Neural progenitor cell (in vitro differentiated cells): ENCODE measurements at regions not wholly inside any gene's neighbourhood (a gene's known extent, or its start where the extent isn't known, plus 50 kb on each side); places are given as distances from the start of the nearest gene placed in this dataset.

Experiments
- DNase-seq: peaks from one replicate; pipeline ENCODE4 v3.0.0-alpha.2; 2016; ENCODE audit warnings: low spot score
- H2AFZ ChIP-seq: fragments of 200-600 bp; sonication (generic); replicated peaks from 2 replicates; pipeline ENCODE4 v1.6.1; 2016; ENCODE audit warnings: antibody characterized with exemption
- H3F3A ChIP-seq: fragments of 200-600 bp; sonication (generic); 2 replicates; pipeline ENCODE4 v1.6.1; 2016; ENCODE audit warnings: antibody characterized with exemption, low read depth
- H3K27ac ChIP-seq: fragments of 200-600 bp; sonication (generic); 2 replicates; pipeline ENCODE4 v1.5.1; 2016; ENCODE audit warnings: mild to moderate bottlenecking
- H3K27me3 ChIP-seq: fragments of 200-600 bp; sonication (generic); 2 replicates; pipeline ENCODE4 v1.6.1; 2016; ENCODE audit warnings: mild to moderate bottlenecking, moderate library complexity
- H3K36me3 ChIP-seq: fragments of 200-600 bp; sonication (generic); 2 replicates; pipeline ENCODE4 v1.5.1; 2016
- H3K4me1 ChIP-seq: fragments of 200-600 bp; sonication (generic); 2 replicates; pipeline ENCODE4 v1.6.1; 2016; ENCODE audit warnings: mixed run types
- H3K4me2 ChIP-seq: fragments of 200-600 bp; sonication (generic); 2 replicates; pipeline ENCODE4 v1.6.1; 2016
- H3K4me3 ChIP-seq: fragments of 200-600 bp; sonication (generic); 2 replicates; pipeline ENCODE4 v1.5.1; 2016
- H3K79me2 ChIP-seq: fragments of 200-600 bp; sonication (generic); 2 replicates; pipeline ENCODE4 v1.6.1; 2016; ENCODE audit warnings: low read depth
- H3K9ac ChIP-seq: fragments of 200-600 bp; sonication (generic); 2 replicates; pipeline ENCODE4 v1.6.1; 2016
- H3K9me3 ChIP-seq: fragments of 200-600 bp; sonication (generic); 2 replicates; pipeline ENCODE4 v1.5.1; 2016; ENCODE audit warnings: low read depth
- H4K20me1 ChIP-seq: fragments of 200-600 bp; sonication (generic); 2 replicates; pipeline ENCODE4 v1.6.1; 2016; ENCODE audit warnings: low read depth
- H3K27ac Mint-ChIP-seq: 3 replicates; pipeline ENCODE4 v1.8.0; 2021; ENCODE audit warnings: mixed read lengths
- H3K27me3 Mint-ChIP-seq: 2 replicates; pipeline ENCODE4 v1.8.0; 2022; ENCODE audit warnings: low read depth, mild to moderate bottlenecking, inconsistent platforms, moderate library complexity, mixed read lengths; ENCODE audit not compliant: insufficient read depth
- H3K36me3 Mint-ChIP-seq: 3 replicates; pipeline ENCODE4 v1.8.0; 2021; ENCODE audit warnings: mixed read lengths
- H3K4me1 Mint-ChIP-seq: 3 replicates; pipeline ENCODE4 v1.8.0; 2021; ENCODE audit warnings: mixed read lengths
- H3K4me3 Mint-ChIP-seq: 3 replicates; pipeline ENCODE4 v1.8.0; 2021; ENCODE audit warnings: mild to moderate bottlenecking, moderate library complexity, mixed read lengths
- H3K9me3 Mint-ChIP-seq: 3 replicates; pipeline ENCODE4 v1.8.0; 2020; ENCODE audit warnings: mixed read lengths
- EZH2 ChIP-seq: fragments of 200-600 bp; sonication (generic); IDR thresholded peaks from 2 replicates; pipeline ENCODE4 v1.6.1; 2017; ENCODE audit warnings: antibody characterized with exemption, mild to moderate bottlenecking, moderate library complexity
- EZH2phosphoT487 ChIP-seq: fragments of 200-600 bp; sonication (generic); IDR thresholded peaks from 2 replicates; pipeline ENCODE4 v1.6.1; 2017; ENCODE audit warnings: antibody characterized with exemption
- TF ChIP-seq, protein P1 (sequence below): fragments of 200-600 bp; sonication (generic); IDR thresholded peaks from 2 replicates; pipeline ENCODE4 v1.5.1; 2017; ENCODE audit warnings: antibody characterized with exemption, mild to moderate bottlenecking

DNA sequence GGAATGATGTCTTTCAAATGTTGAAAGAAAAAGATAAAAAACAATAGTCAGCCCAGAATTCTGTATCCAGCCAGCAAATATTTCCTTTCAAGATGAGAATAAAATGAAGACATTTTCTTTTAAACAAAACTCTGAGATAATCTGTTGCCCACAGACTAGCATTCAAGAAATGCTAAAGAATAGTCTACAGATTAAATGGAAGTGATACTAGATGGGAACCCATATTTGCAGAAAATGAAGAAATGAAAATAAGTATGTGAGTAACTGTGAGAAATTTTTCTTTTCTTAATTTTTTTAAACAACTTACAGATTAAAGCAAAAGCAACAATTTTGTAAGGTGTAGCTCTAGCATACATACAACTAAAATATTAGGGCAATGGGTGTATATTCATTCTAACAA lies 469.8 kb downstream of the IGSF11 start:
- no peaks in the 10 kb centered on the region for H3K36me3 Mint-ChIP-seq
- peaks cover 3% of the 10 kb centered on the region for H3K9me3 Mint-ChIP-seq

DNA sequence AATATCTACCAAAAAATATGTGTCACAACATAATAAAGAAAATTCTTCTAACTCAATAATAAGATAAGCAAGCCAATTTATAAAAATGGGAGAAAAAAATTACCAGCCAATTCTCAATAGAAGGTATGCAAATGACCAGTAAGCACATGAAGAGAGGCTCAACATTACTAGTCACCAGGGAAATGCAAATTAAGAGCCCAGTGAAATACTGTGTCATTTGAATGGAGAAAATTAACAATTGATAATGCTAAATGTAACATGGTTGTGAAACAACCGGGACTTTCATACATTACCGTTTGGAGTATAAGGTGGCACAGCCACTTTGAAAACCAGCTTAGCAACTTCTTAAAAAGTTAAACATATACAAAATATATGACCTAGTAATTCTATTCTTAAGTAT lies 460.7 kb downstream of the IGSF11 start:
- TF ChIP-seq, protein P1, sequence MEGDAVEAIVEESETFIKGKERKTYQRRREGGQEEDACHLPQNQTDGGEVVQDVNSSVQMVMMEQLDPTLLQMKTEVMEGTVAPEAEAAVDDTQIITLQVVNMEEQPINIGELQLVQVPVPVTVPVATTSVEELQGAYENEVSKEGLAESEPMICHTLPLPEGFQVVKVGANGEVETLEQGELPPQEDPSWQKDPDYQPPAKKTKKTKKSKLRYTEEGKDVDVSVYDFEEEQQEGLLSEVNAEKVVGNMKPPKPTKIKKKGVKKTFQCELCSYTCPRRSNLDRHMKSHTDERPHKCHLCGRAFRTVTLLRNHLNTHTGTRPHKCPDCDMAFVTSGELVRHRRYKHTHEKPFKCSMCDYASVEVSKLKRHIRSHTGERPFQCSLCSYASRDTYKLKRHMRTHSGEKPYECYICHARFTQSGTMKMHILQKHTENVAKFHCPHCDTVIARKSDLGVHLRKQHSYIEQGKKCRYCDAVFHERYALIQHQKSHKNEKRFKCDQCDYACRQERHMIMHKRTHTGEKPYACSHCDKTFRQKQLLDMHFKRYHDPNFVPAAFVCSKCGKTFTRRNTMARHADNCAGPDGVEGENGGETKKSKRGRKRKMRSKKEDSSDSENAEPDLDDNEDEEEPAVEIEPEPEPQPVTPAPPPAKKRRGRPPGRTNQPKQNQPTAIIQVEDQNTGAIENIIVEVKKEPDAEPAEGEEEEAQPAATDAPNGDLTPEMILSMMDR = no peak
- no peak for TF ChIP-seq EZH2
- TF ChIP-seq EZH2phosphoT487 = no peak
- Histone ChIP-seq H3K79me2 (no peaks in the 10 kb centered on the region), H3K27me3 (no peaks in the 10 kb centered on the region), H2AFZ (no peak overlapping the region), H4K20me1 (no peaks in the 10 kb centered on the region), H3K27ac (no peak overlapping the region), H3K4me3 (no peak overlapping the region), H3K36me3 (no peaks in the 10 kb centered on the region), H3K9me3 (no peaks in the 10 kb centered on the region), H3K9ac (no peak overlapping the region), H3F3A (no peaks in the 10 kb centered on the region), H3K4me1 (peaks cover 5% of the 10 kb centered on the region), H3K4me2 (no peak overlapping the region)
- H3K9me3 Mint-ChIP-seq = peaks cover 5% of the 10 kb centered on the region
- peaks cover 4% of the 10 kb centered on the region for H3K4me1 Mint-ChIP-seq
- no peak for DNase-seq
- no peaks in the 10 kb centered on the region for H3K36me3 Mint-ChIP-seq
- no peak overlapping the region for H3K4me3 Mint-ChIP-seq
- H3K27ac Mint-ChIP-seq = no peak overlapping the region
- no peaks in the 10 kb centered on the region for H3K27me3 Mint-ChIP-seq

More for the DNA sequence above, 469.8 kb downstream of the IGSF11 start:
- no peaks in the 10 kb centered on the region for H3K9me3 ChIP-seq
- no peak for DNase-seq
- H3K4me1 Mint-ChIP-seq = no peaks in the 10 kb centered on the region
- no peaks in the 10 kb centered on the region for H3K36me3 ChIP-seq
- H3K27ac Mint-ChIP-seq = no peak overlapping the region
- no peaks in the 10 kb centered on the region for H3K79me2 ChIP-seq
- H3K4me1 ChIP-seq = no peaks in the 10 kb centered on the region
- no peak overlapping the region for H3K9ac ChIP-seq
- H3F3A ChIP-seq = no peaks in the 10 kb centered on the region
- no peak overlapping the region for H3K4me3 ChIP-seq
- no peaks in the 10 kb centered on the region for H3K27me3 ChIP-seq
- H2AFZ ChIP-seq = no peak overlapping the region
- H3K4me3 Mint-ChIP-seq = no peak overlapping the region
- TF ChIP-seq, protein P1 = no peak
- TF ChIP-seq EZH2phosphoT487 = no peak
- no peak for TF ChIP-seq EZH2
- no peak overlapping the region for H3K4me2 ChIP-seq
- H3K27me3 Mint-ChIP-seq = no peaks in the 10 kb centered on the region
- H4K20me1 ChIP-seq = no peaks in the 10 kb centered on the region
- no peak overlapping the region for H3K27ac ChIP-seq

- Mint-ChIP-seq H3K9me3 (no peaks in the 10 kb centered on the region), H3K36me3 (no peaks in the 10 kb centered on the region), H3K27me3 (no peaks in the 10 kb centered on the region), H3K4me1 (peaks cover 4% of the 10 kb centered on the region), H3K4me3 (no peak overlapping the region), H3K27ac (no peak overlapping the region)
- H3K4me2 ChIP-seq = no peak overlapping the region
- no peak overlapping the region for H3K9ac ChIP-seq
- H2AFZ ChIP-seq = peak overlapping the region; percentile 55
- H4K20me1 ChIP-seq = no peaks in the 10 kb centered on the region
- no peaks in the 10 kb centered on the region for H3K9me3 ChIP-seq
- TF ChIP-seq EZH2phosphoT487 = no peak
- TF ChIP-seq EZH2 = no peak
- TF ChIP-seq, protein P1 = no peak
- H3K4me1 ChIP-seq = peaks cover 5% of the 10 kb centered on the region
- no peaks in the 10 kb centered on the region for H3K27me3 ChIP-seq
- no peaks in the 10 kb centered on the region for H3F3A ChIP-seq
- no peak overlapping the region for H3K4me3 ChIP-seq
- no peak for DNase-seq
- no peaks in the 10 kb centered on the region for H3K36me3 ChIP-seq
- H3K79me2 ChIP-seq = no peaks in the 10 kb centered on the region
- H3K27ac ChIP-seq = no peak overlapping the region
These were observed 457.4 kb downstream of the IGSF11 start for GRCh38 chr3:118577055-118577777.
